Renal cortex interstitium (tissue), 11 donors: ENCODE measurements at regions not wholly inside any gene's neighbourhood (a gene's known extent, or its start where the extent isn't known, plus 50 kb on each side); places are given as distances from the start of the nearest gene placed in this dataset.
"Not testable (repeated sequence)": the region's sequence is repeated elsewhere in the genome, so short reads cannot be mapped to it uniquely, and the experiment has no call there.

Experiments
- DNase-seq, 11 donors: peaks; one replicate each; pipeline ENCODE4 v3.0.0-alpha.2; 2013; ENCODE audit warnings: low read depth in 9 of 11, low spot score in 4 of 11; ENCODE audit errors: extremely low read depth in 1 of 11

- DNase-seq, result not testable (repeated sequence)
Observed at GRCh38 chr1:245102149-245102548, 52.6 kb upstream of the KIF26B start.

GRCh38 chr1:245099401-245099800, 55.4 kb upstream of the KIF26B start:
- no peak for DNase-seq

GRCh38 chr1:245098924-245099323, 55.9 kb upstream of the KIF26B start:
- DNase-seq, result no peak

- no peak for DNase-seq
Observed at GRCh38 chr1:245096311-245097066, 58.3 kb upstream of the KIF26B start.

GRCh38 chr1:245095903-245096302, 58.9 kb upstream of the KIF26B start:
- DNase-seq, result no peak

- no peak for DNase-seq
Observed at GRCh38 chr1:245094954-245095353, 59.8 kb upstream of the KIF26B start.

- no peak for DNase-seq
Observed at GRCh38 chr1:245094092-245094491, 60.7 kb upstream of the KIF26B start.

GRCh38 chr1:245092638-245092976, 62.2 kb upstream of the KIF26B start:
- DNase-seq, result no peak

GRCh38 chr1:245091818-245092637, 62.8 kb upstream of the KIF26B start:
- no peak for DNase-seq

GRCh38 chr1:245091171-245091621, 63.6 kb upstream of the KIF26B start:
- DNase-seq, result no peak

GRCh38 chr1:245090491-245091090, 64.2 kb upstream of the KIF26B start:
- no peak for DNase-seq

- no peak for DNase-seq
Observed at GRCh38 chr1:245087723-245088122, 67.1 kb upstream of the KIF26B start.

- no peak for DNase-seq
Observed at GRCh38 chr1:245086389-245086969, 68.3 kb upstream of the KIF26B start.

- no peak for DNase-seq
Observed at GRCh38 chr1:245085508-245086095, 69.2 kb upstream of the KIF26B start.

GRCh38 chr1:245084551-245084950, 70.2 kb upstream of the KIF26B start:
- no peak for DNase-seq

- DNase-seq, result peak in 5 of 11 donors; percentile 16 to 40 (median 33)
Observed at GRCh38 chr1:245079021-245079609, 75.7 kb upstream of the KIF26B start.

GRCh38 chr1:245074898-245075297, 79.9 kb upstream of the KIF26B start:
- no peak for DNase-seq

GRCh38 chr1:245074232-245074747, 80.5 kb upstream of the KIF26B start:
- peak in 2 of 11 donors; percentile 18 to 32 for DNase-seq
